GM12872 (cell line): ENCODE measurements at regions not wholly inside any gene's neighbourhood (a gene's known extent, or its start where the extent isn't known, plus 50 kb on each side); places are given as distances from the start of the nearest gene placed in this dataset.

Experiments used
- CTCF ChIP-seq: IDR thresholded peaks from 3 replicates; pipeline ENCODE4 v1.5.1; 2011; ENCODE audit warnings: low read depth, mild to moderate bottlenecking, low read length, moderate library complexity; ENCODE audit not compliant: insufficient read depth

GRCh38 chr4:60655356-60655755, 544.8 kb upstream of the ADGRL3 start:
- no peak for TF ChIP-seq CTCF

- no peak for TF ChIP-seq CTCF
Measured at GRCh38 chr4:60656171-60656570, 544.0 kb upstream of the ADGRL3 start.

- TF ChIP-seq CTCF: no peak
Measured at GRCh38 chr4:60657041-60657440, 543.1 kb upstream of the ADGRL3 start.

- no peak for TF ChIP-seq CTCF
Measured at GRCh38 chr4:60657807-60658206, 542.3 kb upstream of the ADGRL3 start.

GRCh38 chr4:60663769-60664168, 536.4 kb upstream of the ADGRL3 start:
- TF ChIP-seq CTCF: no peak

- TF ChIP-seq CTCF: no peak
Measured at GRCh38 chr4:60682901-60683300, 517.2 kb upstream of the ADGRL3 start.

- no peak for TF ChIP-seq CTCF
Measured at GRCh38 chr4:60683357-60683756, 516.8 kb upstream of the ADGRL3 start.

- TF ChIP-seq CTCF: no peak
Measured at GRCh38 chr4:60683973-60684372, 516.2 kb upstream of the ADGRL3 start.
